ENCODE measurements at regions not wholly inside any gene's neighbourhood (a gene's known extent, or its start where the extent isn't known, plus 50 kb on each side); places are given as distances from the start of the nearest gene placed in this dataset.

GRCh38 chr21:16588433-16588860 is 858.7 kb downstream of the USP25 start:
- H3K9me3 ChIP-seq (ENCODE audit: low read depth): no peaks in the 10 kb centered on the region
- no peaks in the 10 kb centered on the region for H3K36me3 ChIP-seq
- H3K4me3 ChIP-seq: no peak overlapping the region
- H3K27ac ChIP-seq: no peak overlapping the region
- TF ChIP-seq CTCF (IDR thresholded peaks at IDR 0.05; ENCODE audit: low read depth, low read length): no peak
- H3K4me1 ChIP-seq (ENCODE audit: low read depth): peaks cover 4% of the 10 kb centered on the region
- peak; percentile 62 to 82 for DNase-seq (ENCODE audit: low read depth in 1 of 2, low spot score in 1 of 2)
- no peaks in the 10 kb centered on the region for H3K27me3 ChIP-seq

GRCh38 chr21:16589006-16589898 is 859.5 kb downstream of the USP25 start:
- no peak for TF ChIP-seq CTCF (IDR thresholded peaks at IDR 0.05; ENCODE audit: low read depth, low read length)
- H3K4me3 ChIP-seq: no peak overlapping the region
- no peak for DNase-seq (ENCODE audit: low read depth in 1 of 2, low spot score in 1 of 2)
- no peak overlapping the region for H3K27ac ChIP-seq
- no peaks in the 10 kb centered on the region for H3K9me3 ChIP-seq (ENCODE audit: low read depth)
- H3K27me3 ChIP-seq: no peaks in the 10 kb centered on the region
- H3K36me3 ChIP-seq: no peaks in the 10 kb centered on the region
- H3K4me1 ChIP-seq (ENCODE audit: low read depth): peaks cover 4% of the 10 kb centered on the region

- Histone ChIP-seq H3K9me3 (ENCODE audit: low read depth) (no peaks in the 10 kb centered on the region), H3K27ac (no peak overlapping the region), H3K27me3 (no peaks in the 10 kb centered on the region), H3K36me3 (no peaks in the 10 kb centered on the region), H3K4me3 (no peak overlapping the region), H3K4me1 (ENCODE audit: low read depth) (peaks cover 4% of the 10 kb centered on the region)
- TF ChIP-seq CTCF (IDR thresholded peaks at IDR 0.05; ENCODE audit: low read depth, low read length): no peak
- no peak for DNase-seq (ENCODE audit: low read depth in 1 of 2, low spot score in 1 of 2)
Measured at GRCh38 chr21:16590186-16590585, 860.4 kb downstream of the USP25 start.

GRCh38 chr21:16590641-16591292 is 861.0 kb downstream of the USP25 start:
- no peak for TF ChIP-seq CTCF (IDR thresholded peaks at IDR 0.05; ENCODE audit: low read depth, low read length)
- H3K27ac ChIP-seq: no peak overlapping the region
- no peaks in the 10 kb centered on the region for H3K27me3 ChIP-seq
- no peaks in the 10 kb centered on the region for H3K9me3 ChIP-seq (ENCODE audit: low read depth)
- DNase-seq (ENCODE audit: low read depth in 1 of 2, low spot score in 1 of 2): no peak
- H3K4me3 ChIP-seq: no peak overlapping the region
- peaks cover 4% of the 10 kb centered on the region for H3K4me1 ChIP-seq (ENCODE audit: low read depth)
- no peaks in the 10 kb centered on the region for H3K36me3 ChIP-seq

DNA sequence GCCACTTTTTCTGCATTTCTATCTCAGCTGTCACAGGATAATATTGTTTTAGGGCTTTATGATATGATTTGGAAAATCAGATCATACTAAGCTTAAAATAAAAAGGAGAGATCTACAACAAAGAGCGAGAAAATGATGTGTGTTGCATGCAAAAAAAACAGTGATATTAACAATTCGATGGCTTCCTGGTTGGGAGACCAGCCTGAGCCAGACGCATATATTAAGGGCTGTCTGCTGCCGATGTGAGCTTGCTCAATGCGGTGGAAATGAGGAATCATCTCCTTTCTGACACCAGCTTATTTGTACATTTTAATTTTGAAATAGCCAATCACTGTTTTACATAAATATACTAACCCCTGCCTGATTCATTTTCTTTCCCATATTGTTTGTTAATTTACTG is 862.6 kb downstream of the USP25 start:
- Histone ChIP-seq H3K27ac (no peak overlapping the region), H3K4me3 (no peak overlapping the region), H3K9me3 (ENCODE audit: low read depth) (no peaks in the 10 kb centered on the region), H3K27me3 (no peaks in the 10 kb centered on the region), H3K36me3 (no peaks in the 10 kb centered on the region), H3K4me1 (ENCODE audit: low read depth) (peaks cover 4% of the 10 kb centered on the region)
- no peak for DNase-seq (ENCODE audit: low read depth in 1 of 2, low spot score in 1 of 2)
- TF ChIP-seq CTCF (IDR thresholded peaks at IDR 0.05; ENCODE audit: low read depth, low read length): no peak
